GM21423 (cell line): ENCODE measurements at regions not wholly inside any gene's neighbourhood (a gene's known extent, or its start where the extent isn't known, plus 50 kb on each side); places are given as distances from the start of the nearest gene placed in this dataset.

Source experiments
- ATAC-seq: cut with Tn5 transposase; IDR thresholded peaks from one replicate; pipeline ENCODE4 v1.9.1; 2021; ENCODE audit warnings: mild to moderate bottlenecking, moderate library complexity; ENCODE audit not compliant: unreplicated experiment

DNA sequence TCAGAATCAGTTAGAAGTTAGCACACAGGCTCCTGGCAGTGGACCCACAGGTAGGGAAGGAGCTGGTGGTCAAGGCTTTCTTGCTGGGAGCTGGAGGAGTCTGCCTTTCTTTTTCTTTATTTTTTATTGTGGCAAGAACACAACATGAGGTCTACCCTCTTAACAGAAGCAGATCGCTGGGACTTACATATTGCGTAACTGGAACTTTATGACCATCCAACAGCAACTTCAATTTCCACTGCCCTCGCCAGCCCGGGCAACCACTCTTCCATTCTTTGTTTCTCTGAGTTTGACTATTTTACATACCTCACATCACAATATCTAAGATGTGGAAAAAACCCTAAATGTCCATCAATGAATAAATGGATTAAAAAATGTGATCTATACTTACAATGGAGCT is 147.8 kb upstream of the AJAP1 start:
- ATAC-seq: no peak

GRCh38 chr1:4509206-4509605 is 145.2 kb upstream of the AJAP1 start:
- no peak for ATAC-seq

DNA sequence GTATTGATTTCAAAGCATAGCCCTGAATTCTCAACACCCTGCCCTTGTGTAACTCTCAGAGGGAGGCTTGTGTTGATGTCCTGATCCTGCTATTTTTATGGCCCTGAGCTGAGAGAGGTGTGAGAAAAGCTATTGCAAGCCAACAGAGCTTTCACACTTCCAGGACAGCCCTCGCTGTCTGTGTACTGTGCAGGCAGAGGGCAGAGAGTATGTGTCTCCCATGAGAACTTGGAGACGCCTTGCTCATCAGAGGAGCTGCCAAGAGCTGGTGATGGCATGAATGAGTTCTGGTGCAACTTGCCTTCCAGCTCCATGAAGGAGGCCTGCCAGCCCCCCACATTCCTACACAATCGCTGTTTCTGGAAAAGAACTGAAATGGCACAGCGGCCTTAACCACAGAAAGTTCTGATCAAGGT is 144.1 kb upstream of the AJAP1 start:
- no peak for ATAC-seq

- no peak for ATAC-seq
These were observed 143.0 kb upstream of the AJAP1 start for GRCh38 chr1:4511374-4511773.

DNA sequence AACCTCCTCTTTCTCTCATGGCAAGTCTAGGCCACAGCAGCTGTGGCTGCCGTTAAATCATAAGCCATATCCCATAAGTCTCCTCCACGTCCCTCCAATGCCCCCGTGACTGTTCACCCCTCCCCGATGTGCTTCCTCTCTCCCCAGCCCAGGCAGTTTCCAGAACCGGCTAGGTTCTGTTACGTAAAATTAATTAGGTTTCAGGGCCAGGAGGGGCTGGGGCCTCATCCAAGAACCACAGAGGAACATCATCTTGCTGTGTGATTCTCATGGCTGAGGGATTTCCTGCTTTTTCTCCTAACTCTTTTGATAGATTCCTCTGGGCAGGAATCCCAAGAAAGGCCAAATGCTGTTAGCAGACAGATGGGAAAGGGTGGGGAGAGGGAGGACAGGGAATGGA is 141.8 kb upstream of the AJAP1 start:
- ATAC-seq: no peak

DNA sequence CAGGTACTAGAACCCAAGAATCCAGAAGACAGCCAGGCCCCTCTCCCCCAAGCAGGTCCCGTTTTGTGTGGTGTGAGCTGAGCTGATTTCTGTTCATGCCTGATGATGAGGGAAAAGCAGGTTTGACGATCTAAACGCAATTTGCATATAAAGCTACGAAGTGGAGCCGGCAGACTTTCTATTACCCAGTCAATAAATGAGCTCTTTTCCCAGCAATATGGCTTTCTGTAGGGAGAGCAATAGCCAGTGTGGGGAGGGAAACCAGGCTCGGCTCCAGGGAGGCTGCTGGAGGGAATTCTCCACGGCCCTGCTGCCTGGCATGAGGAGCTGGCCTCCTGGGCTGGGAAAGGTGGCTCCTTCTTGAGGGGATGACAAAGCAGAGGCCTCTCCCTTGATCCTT is 140.7 kb upstream of the AJAP1 start:
- no peak for ATAC-seq

DNA sequence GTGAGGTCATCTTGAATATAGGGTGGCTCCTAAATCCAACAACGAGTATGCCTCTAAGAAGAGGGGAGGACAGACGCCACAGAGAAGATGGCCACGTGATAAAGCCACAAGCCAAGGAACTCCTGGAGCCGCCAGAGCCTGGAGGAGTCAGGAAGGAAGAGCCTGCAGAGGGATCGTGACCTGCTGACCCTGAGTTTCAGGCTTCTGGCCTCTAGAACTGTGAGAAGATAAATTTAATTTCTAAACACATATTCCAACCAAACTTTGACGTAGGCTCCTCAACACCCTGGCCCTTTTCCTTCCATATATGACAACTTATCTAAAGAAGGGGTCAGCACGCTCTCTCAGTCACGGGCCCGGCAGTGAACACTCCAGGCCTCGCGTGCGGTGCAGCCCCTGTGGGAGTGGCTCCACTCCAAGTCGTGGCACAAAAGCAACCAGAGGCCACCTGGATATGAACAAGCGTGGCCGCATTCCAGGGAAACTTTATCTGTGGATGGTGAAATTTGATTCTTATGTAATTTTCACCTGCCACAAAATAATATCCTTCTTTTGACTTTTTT is 138.6 kb upstream of the AJAP1 start:
- ATAC-seq: no peak

DNA sequence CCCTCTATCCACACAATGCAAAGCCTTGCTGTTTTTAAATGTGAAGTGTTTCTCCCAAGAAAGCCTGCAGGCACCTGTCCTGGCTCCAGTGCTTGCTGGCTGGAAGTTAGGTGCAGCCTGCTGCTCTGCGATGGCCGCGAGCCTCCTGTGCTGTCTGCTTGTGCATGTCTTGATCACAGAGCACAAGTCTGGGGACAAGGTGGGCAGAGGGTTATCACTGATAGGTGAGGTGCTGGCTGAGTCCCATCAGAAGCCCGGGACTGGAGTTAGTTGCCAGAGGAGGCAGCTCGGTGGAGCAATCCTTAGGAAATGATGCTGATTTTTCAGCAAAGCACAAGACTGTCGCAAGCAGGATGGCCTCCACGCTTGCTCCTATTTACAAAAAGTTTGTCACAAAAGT is 137.8 kb upstream of the AJAP1 start:
- no peak for ATAC-seq

DNA sequence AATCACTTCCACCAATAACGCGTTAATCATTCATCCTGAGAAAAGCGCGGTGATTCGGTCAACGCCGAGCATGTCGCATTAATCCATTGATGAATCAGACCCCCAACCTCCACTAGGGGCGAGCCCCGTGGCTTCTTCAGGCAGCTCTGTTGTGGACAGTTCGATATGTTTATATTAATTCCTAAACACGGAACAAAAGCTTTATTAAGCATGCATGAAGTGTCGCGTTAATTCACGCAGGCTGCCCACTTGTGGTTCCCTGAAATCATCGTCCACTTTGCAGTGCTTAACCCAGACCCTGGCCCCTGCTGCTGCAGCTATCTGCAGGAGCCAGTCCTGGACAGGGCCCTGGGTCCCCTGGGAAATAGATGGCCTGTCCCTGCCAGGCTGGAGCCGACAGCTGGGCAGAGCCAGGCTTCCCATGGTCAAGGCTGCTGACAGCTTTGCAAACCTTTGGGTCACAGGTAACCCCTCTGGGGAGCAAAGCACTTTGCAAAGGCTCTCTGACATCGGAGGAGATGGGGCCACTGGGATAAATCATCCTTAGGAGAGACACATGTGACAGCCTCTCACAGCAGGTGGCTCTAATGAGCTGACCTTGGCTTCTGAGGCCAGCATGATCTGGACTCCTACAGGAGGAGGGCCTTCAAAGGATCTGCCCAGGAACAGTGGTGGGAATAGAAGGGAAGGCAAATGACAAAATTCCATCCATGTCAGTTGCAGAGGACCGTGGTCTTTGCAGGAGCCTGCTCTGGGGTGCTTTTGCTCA is 137.0 kb upstream of the AJAP1 start:
- no peak for ATAC-seq

DNA sequence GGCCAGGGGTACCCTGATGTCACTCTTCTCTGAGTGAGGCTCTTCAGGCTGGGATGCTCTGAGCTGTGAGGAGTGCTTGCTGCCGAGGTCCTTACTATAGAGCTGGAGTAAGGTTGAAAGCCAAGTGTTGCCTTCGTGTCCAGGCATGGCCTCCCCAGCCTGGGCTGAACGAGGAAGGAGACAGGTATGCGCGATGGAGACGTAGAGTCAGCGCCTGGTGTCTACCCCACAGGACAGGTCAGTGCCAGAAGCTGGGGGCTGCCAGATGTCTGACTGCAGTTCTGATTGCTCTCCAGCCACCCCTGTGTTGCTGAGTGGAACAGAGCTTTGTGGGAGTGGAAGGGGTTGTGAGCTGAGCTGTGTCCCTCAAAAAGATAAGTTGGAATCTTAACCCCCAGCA is 135.8 kb upstream of the AJAP1 start:
- no peak for ATAC-seq

- ATAC-seq: no peak
These were observed 134.5 kb upstream of the AJAP1 start for GRCh38 chr1:4519954-4520353.

GRCh38 chr1:4523551-4523950 is 130.9 kb upstream of the AJAP1 start:
- no peak for ATAC-seq

DNA sequence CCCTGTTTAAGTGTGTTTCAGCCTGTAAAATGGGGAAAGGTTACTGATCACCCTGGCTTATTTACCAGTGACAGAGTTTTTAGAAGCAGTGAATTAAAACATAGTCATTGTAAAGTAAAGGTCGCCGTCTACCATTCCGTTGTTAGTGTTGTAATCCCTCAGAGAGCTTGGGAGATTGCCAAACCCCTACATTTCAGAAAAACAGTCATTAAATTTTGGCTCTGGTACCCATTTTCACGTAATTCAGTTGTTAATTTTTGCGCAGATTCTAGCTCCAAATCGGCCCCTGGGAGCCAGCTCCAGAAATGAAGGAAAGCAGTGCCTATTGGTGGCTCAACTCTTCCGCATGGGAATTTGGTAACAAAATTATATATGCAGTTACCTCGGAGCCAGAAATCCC is 127.7 kb upstream of the AJAP1 start:
- ATAC-seq: no peak

- ATAC-seq: no peak
These were observed 126.6 kb upstream of the AJAP1 start for GRCh38 chr1:4527819-4528218.

DNA sequence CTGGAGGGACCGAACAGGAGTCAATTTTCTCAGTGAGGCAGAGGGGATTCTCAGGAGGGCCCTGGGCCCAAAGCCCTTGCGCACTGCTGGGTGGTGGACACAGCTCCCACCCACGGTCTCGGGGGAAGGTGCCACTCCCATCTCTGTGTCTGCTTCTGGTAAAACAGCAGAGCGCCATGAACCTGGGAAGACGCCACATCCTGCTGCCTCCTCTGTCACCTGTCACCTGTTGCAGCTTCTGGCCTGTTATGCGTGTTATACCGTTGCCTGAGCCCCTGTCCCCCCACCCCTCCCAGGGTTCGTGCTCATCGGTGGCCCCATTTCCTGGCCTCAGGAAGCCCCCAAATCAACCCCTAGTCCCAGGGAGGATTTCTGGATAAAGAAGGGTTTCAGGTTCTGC is 125.8 kb upstream of the AJAP1 start:
- ATAC-seq: no peak

- no peak for ATAC-seq
These were observed 124.8 kb upstream of the AJAP1 start for GRCh38 chr1:4529446-4530165.

DNA sequence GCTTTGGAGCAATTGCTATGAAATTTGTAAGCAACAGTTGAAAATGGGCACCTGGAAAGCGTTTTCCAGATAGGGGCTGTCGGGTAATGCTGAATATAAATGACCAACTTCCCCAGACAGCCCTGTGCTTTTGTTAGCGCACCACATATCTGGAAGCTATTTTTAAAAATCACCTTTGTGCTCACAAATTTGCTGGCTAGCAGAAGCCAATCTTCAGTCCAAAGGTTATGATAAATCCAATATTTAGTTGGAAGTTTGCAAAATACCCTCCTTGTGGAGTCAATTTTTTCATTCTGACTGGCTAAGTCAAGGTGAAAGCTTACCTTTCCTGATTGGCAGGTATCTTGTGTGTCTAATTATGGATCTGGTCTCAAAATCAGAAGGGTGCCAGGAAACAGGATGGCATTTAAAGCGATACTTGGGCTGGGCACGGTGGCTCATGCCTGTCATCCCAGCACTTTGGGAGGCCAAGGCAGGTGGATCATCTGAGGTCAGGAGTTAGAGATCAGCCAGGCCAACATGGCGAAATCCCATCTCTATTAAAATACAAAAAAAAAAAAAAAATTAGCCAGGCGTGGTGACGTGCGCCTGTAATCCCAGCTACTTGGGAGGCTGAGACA is 124.1 kb upstream of the AJAP1 start:
- no peak for ATAC-seq

DNA sequence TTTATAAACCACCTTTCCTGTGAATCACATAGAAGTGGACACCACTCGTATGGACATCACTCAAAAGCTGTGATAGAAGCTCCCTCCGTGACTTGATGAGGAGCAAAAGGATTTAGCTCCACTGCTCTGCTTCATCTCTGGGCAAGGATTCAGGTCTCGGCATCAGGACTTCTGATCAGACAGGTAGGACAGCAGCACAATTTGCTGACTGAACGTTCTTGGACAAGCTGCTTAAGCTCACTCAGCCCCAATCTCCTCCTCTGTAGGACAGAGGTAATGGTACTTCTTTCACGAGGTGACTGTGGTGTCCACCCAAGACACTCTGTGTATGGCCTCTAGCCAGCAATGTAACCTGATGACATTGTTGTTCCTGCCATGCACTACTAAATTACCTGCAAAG is 122.6 kb upstream of the AJAP1 start:
- ATAC-seq: no peak

GRCh38 chr1:4532656-4533055 is 121.8 kb upstream of the AJAP1 start:
- ATAC-seq: no peak

DNA sequence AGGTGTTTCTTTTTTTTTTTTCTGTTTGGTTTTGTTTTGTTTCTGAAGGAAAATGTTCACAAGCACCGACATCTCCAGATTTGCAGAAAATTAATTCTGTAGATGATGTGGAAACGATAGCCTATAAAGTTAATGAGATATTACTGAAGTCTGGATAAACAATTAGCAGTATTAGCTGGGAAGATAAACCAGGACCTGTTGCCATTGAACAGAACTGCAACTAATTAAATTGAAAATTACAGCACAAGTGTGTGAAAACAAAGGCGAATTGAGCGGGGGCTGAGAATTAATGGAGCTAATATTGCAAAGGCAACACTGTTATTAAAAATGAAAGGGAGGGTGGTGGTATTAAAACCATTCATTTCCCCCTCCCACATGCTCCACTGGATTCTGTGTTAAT is 107.5 kb upstream of the AJAP1 start:
- ATAC-seq: no peak

GRCh38 chr1:4549930-4550329 is 104.5 kb upstream of the AJAP1 start:
- no peak for ATAC-seq

DNA sequence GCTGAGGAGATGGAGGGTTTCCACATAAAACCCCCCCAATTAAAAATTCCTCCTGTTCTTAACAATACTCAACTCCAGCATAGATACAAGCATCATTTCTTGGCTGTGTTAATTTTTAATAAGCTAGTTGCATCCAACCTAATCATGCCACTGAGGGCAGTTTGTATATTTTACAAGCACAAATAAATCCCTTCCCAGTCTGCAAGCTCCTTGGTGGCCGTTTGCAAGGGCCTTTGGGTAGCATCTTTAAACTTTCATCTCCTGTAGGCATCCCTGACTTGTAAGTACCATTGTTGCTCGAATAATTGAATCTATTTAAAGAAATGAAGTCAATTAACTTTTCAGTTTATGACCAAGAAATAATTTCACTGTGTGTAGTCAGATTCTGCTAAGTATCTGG is 103.5 kb upstream of the AJAP1 start:
- no peak for ATAC-seq
